ENCODE measurements at regions not wholly inside any gene's neighbourhood (a gene's known extent, or its start where the extent isn't known, plus 50 kb on each side); places are given as distances from the start of the nearest gene placed in this dataset.

GRCh38 chr15:46753946-46754345 is 963.4 kb upstream of the SEMA6D start:
- no peak for DNase-seq

- DNase-seq, result no peak
These were observed 954.2 kb upstream of the SEMA6D start for GRCh38 chr15:46763091-46763490.

- no peak for DNase-seq
These were observed 952.5 kb upstream of the SEMA6D start for GRCh38 chr15:46764851-46765250.

GRCh38 chr15:46766021-46766420 is 951.3 kb upstream of the SEMA6D start:
- DNase-seq, result no peak

- DNase-seq, result no peak
These were observed 949.0 kb upstream of the SEMA6D start for GRCh38 chr15:46768287-46768686.

- DNase-seq, result no peak
These were observed 944.3 kb upstream of the SEMA6D start for GRCh38 chr15:46773016-46773415.

GRCh38 chr15:46778876-46779275 is 938.4 kb upstream of the SEMA6D start:
- no peak for DNase-seq

- DNase-seq, result no peak
These were observed 930.6 kb upstream of the SEMA6D start for GRCh38 chr15:46786590-46787285.

GRCh38 chr15:46795685-46796084 is 921.6 kb upstream of the SEMA6D start:
- no peak for DNase-seq

- no peak for DNase-seq
These were observed 908.5 kb upstream of the SEMA6D start for GRCh38 chr15:46808834-46809233.

GRCh38 chr15:46815240-46815639 is 902.1 kb upstream of the SEMA6D start:
- DNase-seq, result no peak

- DNase-seq, result no peak
These were observed 901.5 kb upstream of the SEMA6D start for GRCh38 chr15:46815765-46816164.

GRCh38 chr15:46848704-46849103 is 868.6 kb upstream of the SEMA6D start:
- DNase-seq, result peak; percentile 79

GRCh38 chr15:46853600-46853999 is 863.7 kb upstream of the SEMA6D start:
- DNase-seq, result no peak

GRCh38 chr15:46854564-46854963 is 862.7 kb upstream of the SEMA6D start:
- no peak for DNase-seq

- DNase-seq, result no peak
These were observed 861.9 kb upstream of the SEMA6D start for GRCh38 chr15:46855388-46855787.

GRCh38 chr15:46856839-46857502 is 860.3 kb upstream of the SEMA6D start:
- DNase-seq, result no peak

- no peak for DNase-seq
These were observed 859.2 kb upstream of the SEMA6D start for GRCh38 chr15:46858150-46858549.

GRCh38 chr15:46861796-46862195 is 855.5 kb upstream of the SEMA6D start:
- DNase-seq, result no peak

GRCh38 chr15:46865155-46865554 is 852.1 kb upstream of the SEMA6D start:
- DNase-seq, result no peak

GRCh38 chr15:46872286-46872980 is 844.9 kb upstream of the SEMA6D start:
- no peak for DNase-seq

GRCh38 chr15:46872981-46873330 is 844.3 kb upstream of the SEMA6D start:
- no peak for DNase-seq

GRCh38 chr15:46879032-46879770 is 838.1 kb upstream of the SEMA6D start:
- no peak for DNase-seq

- no peak for DNase-seq
These were observed 836.5 kb upstream of the SEMA6D start for GRCh38 chr15:46880791-46881190.

All from T1000 (cell line).